Adipocyte (in vitro differentiated cells): ENCODE measurements at regions not wholly inside any gene's neighbourhood (a gene's known extent, or its start where the extent isn't known, plus 50 kb on each side); places are given as distances from the start of the nearest gene placed in this dataset.

Source experiments
- DNase-seq: peaks from one replicate; pipeline ENCODE4 v3.0.0-alpha.2; 2015; ENCODE audit warnings: low read depth
- H3K27me3 ChIP-seq: replicated peaks from 2 replicates; pipeline ENCODE4 v1.7.0; 2013; ENCODE audit warnings: mild to moderate bottlenecking, low read length, moderate library complexity; ENCODE audit not compliant: control insufficient read depth, insufficient read depth
- H3K36me3 ChIP-seq: 2 replicates; pipeline ENCODE4 v1.7.0; 2013; ENCODE audit warnings: low read length, mild to moderate bottlenecking, moderate library complexity; ENCODE audit not compliant: control insufficient read depth, insufficient read depth, severe bottlenecking
- H3K4me1 ChIP-seq: 2 replicates; pipeline ENCODE4 v1.7.0; 2013; ENCODE audit warnings: mild to moderate bottlenecking, low read length, moderate library complexity; ENCODE audit not compliant: control insufficient read depth, insufficient read depth
- H3K4me3 ChIP-seq: 2 replicates; pipeline ENCODE4 v1.7.0; 2013; ENCODE audit warnings: mild to moderate bottlenecking, low read length, moderate library complexity
- H3K9ac ChIP-seq: 2 replicates; pipeline ENCODE4 v1.7.0; 2013; ENCODE audit warnings: mild to moderate bottlenecking, low read length, moderate library complexity
- H3K9me3 ChIP-seq: 2 replicates; pipeline ENCODE4 v1.7.0; 2013; ENCODE audit warnings: mild to moderate bottlenecking, low read length, moderate library complexity; ENCODE audit not compliant: control insufficient read depth

- no peak for DNase-seq
- H3K4me1 ChIP-seq = no peaks in the 10 kb centered on the region
- peaks cover 20% of the 10 kb centered on the region for H3K27me3 ChIP-seq
- no peak overlapping the region for H3K9ac ChIP-seq
- no peaks in the 10 kb centered on the region for H3K36me3 ChIP-seq
- no peak overlapping the region for H3K4me3 ChIP-seq
- no peaks in the 10 kb centered on the region for H3K9me3 ChIP-seq
Measured at GRCh38 chr11:116177521-116178210, 595.1 kb downstream of the BUD13 start.

GRCh38 chr11:116176484-116177005 lies 596.2 kb downstream of the BUD13 start:
- H3K9ac ChIP-seq = no peak overlapping the region
- peaks cover 27% of the 10 kb centered on the region for H3K27me3 ChIP-seq
- H3K4me1 ChIP-seq = no peaks in the 10 kb centered on the region
- no peak overlapping the region for H3K4me3 ChIP-seq
- DNase-seq = no peak
- H3K36me3 ChIP-seq = no peaks in the 10 kb centered on the region
- no peaks in the 10 kb centered on the region for H3K9me3 ChIP-seq

GRCh38 chr11:116175707-116176106 lies 597.1 kb downstream of the BUD13 start:
- Histone ChIP-seq H3K4me3 (no peak overlapping the region), H3K4me1 (no peaks in the 10 kb centered on the region), H3K9ac (no peak overlapping the region), H3K9me3 (no peaks in the 10 kb centered on the region), H3K36me3 (no peaks in the 10 kb centered on the region), H3K27me3 (peaks cover 27% of the 10 kb centered on the region)
- no peak for DNase-seq

GRCh38 chr11:116173941-116174911 lies 598.6 kb downstream of the BUD13 start:
- no peak for DNase-seq
- no peaks in the 10 kb centered on the region for H3K4me1 ChIP-seq
- H3K27me3 ChIP-seq = peaks cover 31% of the 10 kb centered on the region
- H3K4me3 ChIP-seq = no peak overlapping the region
- no peak overlapping the region for H3K9ac ChIP-seq
- H3K36me3 ChIP-seq = no peaks in the 10 kb centered on the region
- H3K9me3 ChIP-seq = no peaks in the 10 kb centered on the region

GRCh38 chr11:116173506-116173905 lies 599.3 kb downstream of the BUD13 start:
- DNase-seq = no peak
- Histone ChIP-seq H3K4me3 (no peak overlapping the region), H3K27me3 (peaks cover 31% of the 10 kb centered on the region), H3K4me1 (no peaks in the 10 kb centered on the region), H3K9ac (no peak overlapping the region), H3K9me3 (no peaks in the 10 kb centered on the region), H3K36me3 (no peaks in the 10 kb centered on the region)

- no peaks in the 10 kb centered on the region for H3K9me3 ChIP-seq
- H3K4me3 ChIP-seq = no peak overlapping the region
- no peak for DNase-seq
- H3K36me3 ChIP-seq = no peaks in the 10 kb centered on the region
- no peaks in the 10 kb centered on the region for H3K4me1 ChIP-seq
- H3K9ac ChIP-seq = no peak overlapping the region
- H3K27me3 ChIP-seq = peaks cover 31% of the 10 kb centered on the region
Measured at GRCh38 chr11:116172851-116173250, 599.9 kb downstream of the BUD13 start.

GRCh38 chr11:116172156-116172555 lies 600.6 kb downstream of the BUD13 start:
- H3K9me3 ChIP-seq = no peaks in the 10 kb centered on the region
- DNase-seq = no peak

GRCh38 chr11:116171271-116172140 lies 601.3 kb downstream of the BUD13 start:
- DNase-seq = no peak
- H3K9ac ChIP-seq = no peak overlapping the region
- peaks cover 31% of the 10 kb centered on the region for H3K27me3 ChIP-seq
- no peaks in the 10 kb centered on the region for H3K4me1 ChIP-seq
- H3K9me3 ChIP-seq = no peaks in the 10 kb centered on the region
- no peaks in the 10 kb centered on the region for H3K36me3 ChIP-seq
- H3K4me3 ChIP-seq = no peak overlapping the region

More at GRCh38 chr11:116172156-116172555, 600.6 kb downstream of the BUD13 start:
- no peak overlapping the region for H3K4me3 ChIP-seq
- H3K36me3 ChIP-seq = no peaks in the 10 kb centered on the region
- H3K27me3 ChIP-seq = peaks cover 31% of the 10 kb centered on the region
- no peak overlapping the region for H3K9ac ChIP-seq
- no peaks in the 10 kb centered on the region for H3K4me1 ChIP-seq

GRCh38 chr11:116170526-116171120 lies 602.2 kb downstream of the BUD13 start:
- no peak for DNase-seq
- Histone ChIP-seq H3K4me3 (no peak overlapping the region), H3K9ac (no peak overlapping the region), H3K36me3 (no peaks in the 10 kb centered on the region), H3K9me3 (no peaks in the 10 kb centered on the region), H3K4me1 (no peaks in the 10 kb centered on the region), H3K27me3 (peaks cover 28% of the 10 kb centered on the region)

- no peak for DNase-seq
- Histone ChIP-seq H3K9me3 (no peaks in the 10 kb centered on the region), H3K27me3 (peaks cover 28% of the 10 kb centered on the region)
Measured at GRCh38 chr11:116169776-116170175, 603.0 kb downstream of the BUD13 start.

More at GRCh38 chr11:116169776-116170175, 603.0 kb downstream of the BUD13 start:
- Histone ChIP-seq H3K36me3 (no peaks in the 10 kb centered on the region), H3K4me3 (no peak overlapping the region), H3K9ac (no peak overlapping the region), H3K4me1 (no peaks in the 10 kb centered on the region)
